ENCODE measurements at regions not wholly inside any gene's neighbourhood (a gene's known extent, or its start where the extent isn't known, plus 50 kb on each side); places are given as distances from the start of the nearest gene placed in this dataset.

DNA sequence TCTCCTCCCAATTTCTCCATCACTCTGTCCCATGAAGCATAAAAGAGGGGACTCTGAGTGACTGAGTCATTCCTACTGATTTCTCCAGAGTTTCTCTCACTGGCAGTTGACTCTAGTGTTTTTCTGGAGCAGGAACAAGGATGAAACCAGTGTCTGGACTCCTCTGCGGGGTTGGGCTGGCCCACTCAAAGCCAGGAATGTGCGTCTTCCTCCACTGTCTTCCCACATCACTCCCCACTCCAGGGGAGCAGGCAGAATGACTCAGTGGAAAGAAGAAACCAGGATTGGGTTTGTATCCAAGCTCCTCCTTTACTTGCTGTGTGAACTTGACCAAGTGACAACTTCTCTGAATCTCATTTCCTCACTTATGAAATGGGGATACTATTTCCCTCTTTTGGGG, 497.5 kb upstream of the SALL1 start:
- Histone ChIP-seq H3K36me3 (ENCODE audit: control insufficient read depth in 1 of 2, insufficient read depth in 2 of 2, low read length in 2 of 2) (no peaks in the 10 kb centered on the region), H3K4me1 (ENCODE audit: control insufficient read depth in 1 of 2, insufficient read depth in 2 of 2, low read length in 2 of 2) (no peaks in the 10 kb centered on the region), H3K27me3 (ENCODE audit: low read depth, low read length) (no peaks in the 10 kb centered on the region), H3K9me3 (ENCODE audit: control insufficient read depth in 1 of 2, low read length in 2 of 2) (peaks cover 6 to 7% of the 10 kb centered on the region in 2 donors), H3K27ac (ENCODE audit: low read length) (no peak overlapping the region), H3K4me3 (ENCODE audit: low read depth in 1 of 2, low read length in 2 of 2) (no peak overlapping the region)

GRCh38 chr16:51641191-51641765, 490.2 kb upstream of the SALL1 start:
- no peaks in the 10 kb centered on the region for H3K9me3 ChIP-seq (ENCODE audit: control insufficient read depth in 1 of 2, low read length in 2 of 2)
- no peak overlapping the region for H3K27ac ChIP-seq (ENCODE audit: low read length)
- no peak overlapping the region for H3K4me3 ChIP-seq (ENCODE audit: low read depth in 1 of 2, low read length in 2 of 2)
- no peaks in the 10 kb centered on the region for H3K27me3 ChIP-seq (ENCODE audit: low read depth, low read length)
- no peaks in the 10 kb centered on the region for H3K4me1 ChIP-seq (ENCODE audit: control insufficient read depth in 1 of 2, insufficient read depth in 2 of 2, low read length in 2 of 2)
- no peaks in the 10 kb centered on the region for H3K36me3 ChIP-seq (ENCODE audit: control insufficient read depth in 1 of 2, insufficient read depth in 2 of 2, low read length in 2 of 2)

DNA sequence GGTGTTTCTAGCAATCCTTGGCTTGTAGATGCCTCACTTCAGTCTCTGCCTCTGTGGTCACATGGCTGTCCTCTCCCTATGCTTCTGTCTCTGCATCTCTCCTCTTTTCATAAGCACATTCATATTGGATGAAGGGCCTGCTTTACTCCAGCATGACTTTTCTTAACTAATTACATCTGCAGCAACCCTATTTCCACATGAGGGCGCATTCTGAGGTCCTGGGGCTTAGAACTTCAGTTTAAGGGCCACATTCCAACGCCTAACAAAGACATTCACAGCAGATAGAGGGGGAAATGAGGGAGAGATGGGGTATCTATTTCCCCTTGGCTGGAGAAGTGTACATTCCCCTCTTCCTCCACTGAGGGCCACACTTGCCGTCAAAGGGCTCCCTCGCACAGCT, 489.1 kb upstream of the SALL1 start:
- Histone ChIP-seq H3K9me3 (ENCODE audit: control insufficient read depth in 1 of 2, low read length in 2 of 2) (peaks cover 0 to 2% of the 10 kb centered on the region in 2 donors), H3K4me1 (ENCODE audit: control insufficient read depth in 1 of 2, insufficient read depth in 2 of 2, low read length in 2 of 2) (no peaks in the 10 kb centered on the region), H3K27me3 (ENCODE audit: low read depth, low read length) (no peaks in the 10 kb centered on the region), H3K4me3 (ENCODE audit: low read depth in 1 of 2, low read length in 2 of 2) (no peak overlapping the region), H3K27ac (ENCODE audit: low read length) (no peak overlapping the region), H3K36me3 (ENCODE audit: control insufficient read depth in 1 of 2, insufficient read depth in 2 of 2, low read length in 2 of 2) (no peaks in the 10 kb centered on the region)

DNA sequence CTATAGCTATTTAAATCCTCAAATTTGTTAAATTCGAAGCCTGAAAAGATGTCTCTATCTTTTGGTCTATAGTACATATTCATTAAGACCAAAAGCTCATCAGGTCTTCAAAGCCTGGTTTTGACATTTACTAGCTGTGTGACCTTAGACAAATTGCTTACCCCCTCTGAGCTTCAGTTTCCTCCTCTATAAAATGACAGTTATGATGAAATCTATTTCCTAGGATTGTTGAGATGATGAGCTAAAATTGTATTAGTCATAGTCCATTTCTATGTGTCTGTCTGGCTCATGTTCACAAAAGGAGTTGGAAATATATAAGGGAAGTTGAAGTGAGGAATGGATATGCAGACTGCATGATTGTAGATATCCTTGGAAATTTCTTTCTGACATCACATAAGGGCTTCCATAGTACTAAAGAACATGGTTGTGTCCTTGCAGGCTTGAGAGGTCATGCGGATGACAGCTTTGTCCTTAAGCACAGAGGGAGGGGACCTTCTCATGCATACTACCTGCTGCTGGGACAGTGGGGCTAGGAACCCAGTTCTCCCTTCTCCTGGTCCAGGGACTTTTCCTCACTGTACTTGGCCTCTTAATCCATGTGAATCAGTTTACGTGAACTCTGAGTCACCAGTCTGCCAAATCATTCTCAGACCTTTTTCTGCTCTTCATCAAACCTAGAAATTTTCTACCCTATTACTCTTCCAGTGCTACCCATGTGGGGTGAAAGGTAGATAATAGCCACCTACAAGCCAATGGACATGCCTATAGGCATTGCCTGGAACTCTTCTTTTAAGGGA, 487.5 kb upstream of the SALL1 start:
- H3K36me3 ChIP-seq (ENCODE audit: control insufficient read depth in 1 of 2, insufficient read depth in 2 of 2, low read length in 2 of 2) = no peaks in the 10 kb centered on the region
- H3K27me3 ChIP-seq (ENCODE audit: low read depth, low read length) = no peaks in the 10 kb centered on the region
- no peak overlapping the region for H3K27ac ChIP-seq (ENCODE audit: low read length)
- no peaks in the 10 kb centered on the region for H3K4me1 ChIP-seq (ENCODE audit: control insufficient read depth in 1 of 2, insufficient read depth in 2 of 2, low read length in 2 of 2)
- H3K4me3 ChIP-seq (ENCODE audit: low read depth in 1 of 2, low read length in 2 of 2) = no peak overlapping the region
- H3K9me3 ChIP-seq (ENCODE audit: control insufficient read depth in 1 of 2, low read length in 2 of 2) = peaks cover 0 to 2% of the 10 kb centered on the region in 2 donors

- Histone ChIP-seq H3K27ac (ENCODE audit: low read length) (no peak overlapping the region), H3K27me3 (ENCODE audit: low read depth, low read length) (no peaks in the 10 kb centered on the region), H3K36me3 (ENCODE audit: control insufficient read depth in 1 of 2, insufficient read depth in 2 of 2, low read length in 2 of 2) (no peaks in the 10 kb centered on the region), H3K9me3 (ENCODE audit: control insufficient read depth in 1 of 2, low read length in 2 of 2) (peaks cover 0 to 2% of the 10 kb centered on the region in 2 donors), H3K4me1 (ENCODE audit: control insufficient read depth in 1 of 2, insufficient read depth in 2 of 2, low read length in 2 of 2) (no peaks in the 10 kb centered on the region), H3K4me3 (ENCODE audit: low read depth in 1 of 2, low read length in 2 of 2) (no peak overlapping the region)
These were observed 486.7 kb upstream of the SALL1 start for GRCh38 chr16:51637770-51638094.

DNA sequence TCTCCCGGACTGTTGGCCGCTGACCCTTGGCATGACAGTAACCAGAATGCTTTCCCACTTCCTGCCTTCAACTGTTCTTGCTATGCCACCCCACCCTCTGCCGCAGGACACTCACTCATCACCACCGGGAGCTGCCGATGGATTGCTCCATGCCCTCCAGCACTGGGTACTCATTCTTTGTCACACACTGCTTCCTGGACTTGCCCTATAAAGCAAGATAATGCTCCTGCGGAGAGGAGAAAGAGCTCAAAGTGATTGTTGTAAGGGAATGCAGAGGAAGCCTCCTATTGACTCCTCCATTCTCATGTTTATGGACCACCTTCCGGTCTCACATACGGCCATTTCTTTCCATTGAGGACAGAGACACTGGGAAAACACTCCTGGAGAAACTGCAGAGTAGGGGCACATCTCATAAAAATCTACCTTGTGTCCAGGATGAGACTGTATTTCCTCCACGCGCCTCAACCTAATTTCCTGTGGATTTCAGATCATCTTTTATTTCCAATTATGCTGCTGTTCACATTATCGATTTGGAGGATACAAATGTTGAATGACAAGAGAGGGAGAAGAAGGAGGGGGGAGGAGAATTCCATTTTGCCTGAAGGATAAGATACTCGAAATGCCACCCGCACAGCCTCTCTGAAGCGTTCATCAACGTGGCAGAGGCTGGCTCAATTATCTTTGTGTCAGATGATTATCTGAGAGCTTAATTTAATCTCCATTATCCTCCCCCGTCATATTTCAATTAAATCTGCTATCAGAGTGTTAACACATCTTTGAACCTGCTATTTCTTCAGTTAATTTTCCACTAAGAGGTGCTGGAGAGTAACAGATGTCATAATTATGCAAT, 486.1 kb upstream of the SALL1 start:
- Histone ChIP-seq H3K4me3 (ENCODE audit: low read depth in 1 of 2, low read length in 2 of 2) (no peak overlapping the region), H3K27ac (ENCODE audit: low read length) (no peak overlapping the region), H3K36me3 (ENCODE audit: control insufficient read depth in 1 of 2, insufficient read depth in 2 of 2, low read length in 2 of 2) (no peaks in the 10 kb centered on the region), H3K9me3 (ENCODE audit: control insufficient read depth in 1 of 2, low read length in 2 of 2) (peaks cover 0 to 2% of the 10 kb centered on the region in 2 donors), H3K4me1 (ENCODE audit: control insufficient read depth in 1 of 2, insufficient read depth in 2 of 2, low read length in 2 of 2) (no peaks in the 10 kb centered on the region), H3K27me3 (ENCODE audit: low read depth, low read length) (no peaks in the 10 kb centered on the region)

- Histone ChIP-seq H3K4me1 (ENCODE audit: control insufficient read depth in 1 of 2, insufficient read depth in 2 of 2, low read length in 2 of 2) (no peaks in the 10 kb centered on the region), H3K36me3 (ENCODE audit: control insufficient read depth in 1 of 2, insufficient read depth in 2 of 2, low read length in 2 of 2) (no peaks in the 10 kb centered on the region), H3K9me3 (ENCODE audit: control insufficient read depth in 1 of 2, low read length in 2 of 2) (peaks cover 0 to 2% of the 10 kb centered on the region in 2 donors), H3K4me3 (ENCODE audit: low read depth in 1 of 2, low read length in 2 of 2) (no peak overlapping the region), H3K27me3 (ENCODE audit: low read depth, low read length) (no peaks in the 10 kb centered on the region), H3K27ac (ENCODE audit: low read length) (no peak overlapping the region)
These were observed 484.1 kb upstream of the SALL1 start for GRCh38 chr16:51635181-51635580.

GRCh38 chr16:51630076-51630475, 479.0 kb upstream of the SALL1 start:
- H3K27ac ChIP-seq (ENCODE audit: low read length) = no peak overlapping the region
- no peaks in the 10 kb centered on the region for H3K4me1 ChIP-seq (ENCODE audit: control insufficient read depth in 1 of 2, insufficient read depth in 2 of 2, low read length in 2 of 2)
- no peaks in the 10 kb centered on the region for H3K36me3 ChIP-seq (ENCODE audit: control insufficient read depth in 1 of 2, insufficient read depth in 2 of 2, low read length in 2 of 2)
- no peaks in the 10 kb centered on the region for H3K9me3 ChIP-seq (ENCODE audit: control insufficient read depth in 1 of 2, low read length in 2 of 2)
- H3K4me3 ChIP-seq (ENCODE audit: low read depth in 1 of 2, low read length in 2 of 2) = no peak overlapping the region
- H3K27me3 ChIP-seq (ENCODE audit: low read depth, low read length) = no peaks in the 10 kb centered on the region

DNA sequence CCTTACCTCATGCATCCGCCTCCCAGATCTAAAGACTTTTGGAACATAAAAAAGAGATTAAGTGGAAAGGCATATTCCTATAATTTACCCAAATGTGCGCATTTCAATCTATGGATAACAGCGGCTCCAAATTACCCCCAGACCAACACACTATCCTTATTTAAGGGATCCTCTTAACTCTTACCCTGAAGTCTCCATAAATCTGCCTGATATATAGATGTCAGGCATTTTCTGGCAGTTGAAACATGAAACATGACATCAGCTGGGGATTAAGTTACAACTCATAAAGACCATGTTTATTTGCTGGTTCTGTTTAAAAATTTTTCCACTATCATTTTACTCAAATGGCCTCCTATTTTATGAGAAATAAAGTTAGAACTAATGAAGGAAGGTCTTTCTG, 478.5 kb upstream of the SALL1 start:
- Histone ChIP-seq H3K27ac (ENCODE audit: low read length) (no peak overlapping the region), H3K36me3 (ENCODE audit: control insufficient read depth in 1 of 2, insufficient read depth in 2 of 2, low read length in 2 of 2) (no peaks in the 10 kb centered on the region), H3K4me3 (ENCODE audit: low read depth in 1 of 2, low read length in 2 of 2) (no peak overlapping the region), H3K9me3 (ENCODE audit: control insufficient read depth in 1 of 2, low read length in 2 of 2) (no peaks in the 10 kb centered on the region), H3K27me3 (ENCODE audit: low read depth, low read length) (no peaks in the 10 kb centered on the region), H3K4me1 (ENCODE audit: control insufficient read depth in 1 of 2, insufficient read depth in 2 of 2, low read length in 2 of 2) (no peaks in the 10 kb centered on the region)

GRCh38 chr16:51624080-51624775, 473.2 kb upstream of the SALL1 start:
- no peaks in the 10 kb centered on the region for H3K27me3 ChIP-seq (ENCODE audit: low read depth, low read length)
- no peaks in the 10 kb centered on the region for H3K9me3 ChIP-seq (ENCODE audit: control insufficient read depth in 1 of 2, low read length in 2 of 2)
- no peak overlapping the region for H3K4me3 ChIP-seq (ENCODE audit: low read depth in 1 of 2, low read length in 2 of 2)
- H3K27ac ChIP-seq (ENCODE audit: low read length) = no peak overlapping the region
- H3K36me3 ChIP-seq (ENCODE audit: control insufficient read depth in 1 of 2, insufficient read depth in 2 of 2, low read length in 2 of 2) = no peaks in the 10 kb centered on the region
- H3K4me1 ChIP-seq (ENCODE audit: control insufficient read depth in 1 of 2, insufficient read depth in 2 of 2, low read length in 2 of 2) = no peaks in the 10 kb centered on the region

- Histone ChIP-seq H3K36me3 (ENCODE audit: control insufficient read depth in 1 of 2, insufficient read depth in 2 of 2, low read length in 2 of 2) (no peaks in the 10 kb centered on the region), H3K27me3 (ENCODE audit: low read depth, low read length) (no peaks in the 10 kb centered on the region)
These were observed 470.5 kb upstream of the SALL1 start for GRCh38 chr16:51621610-51622009.

More at GRCh38 chr16:51621610-51622009, 470.5 kb upstream of the SALL1 start:
- H3K4me1 ChIP-seq (ENCODE audit: control insufficient read depth in 1 of 2, insufficient read depth in 2 of 2, low read length in 2 of 2) = no peaks in the 10 kb centered on the region
- H3K4me3 ChIP-seq (ENCODE audit: low read depth in 1 of 2, low read length in 2 of 2) = no peak overlapping the region
- no peak overlapping the region for H3K27ac ChIP-seq (ENCODE audit: low read length)
- H3K9me3 ChIP-seq (ENCODE audit: control insufficient read depth in 1 of 2, low read length in 2 of 2) = no peaks in the 10 kb centered on the region
